HG02870 (cell line): ENCODE measurements at regions not wholly inside any gene's neighbourhood (a gene's known extent, or its start where the extent isn't known, plus 50 kb on each side); places are given as distances from the start of the nearest gene placed in this dataset.

Experiments used
- ATAC-seq: cut with Tn5 transposase; IDR thresholded peaks from one replicate; pipeline ENCODE4 v1.9.1; 2021; ENCODE audit warnings: mild to moderate bottlenecking, moderate library complexity; ENCODE audit not compliant: unreplicated experiment

DNA sequence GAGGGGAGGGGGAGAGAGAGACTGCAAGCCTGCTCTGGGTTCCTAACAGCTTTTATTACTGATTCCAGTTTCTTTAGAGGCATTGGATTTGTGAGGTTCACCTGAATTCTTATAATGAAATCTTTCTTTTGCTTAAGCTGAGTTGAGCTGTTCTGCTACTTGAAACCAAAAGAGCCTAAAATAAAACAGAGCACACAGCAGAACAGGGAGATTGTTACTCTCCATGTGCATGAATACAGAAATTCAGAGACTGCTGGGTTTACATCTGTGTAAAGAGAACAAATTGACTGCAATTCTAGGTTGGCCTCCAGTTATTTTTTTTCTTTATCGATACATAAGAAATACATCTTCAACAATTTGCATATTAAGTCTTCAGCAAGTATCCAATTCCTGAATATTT is 168.8 kb upstream of the NRIP1 start:
- peak; percentile 61 for ATAC-seq

DNA sequence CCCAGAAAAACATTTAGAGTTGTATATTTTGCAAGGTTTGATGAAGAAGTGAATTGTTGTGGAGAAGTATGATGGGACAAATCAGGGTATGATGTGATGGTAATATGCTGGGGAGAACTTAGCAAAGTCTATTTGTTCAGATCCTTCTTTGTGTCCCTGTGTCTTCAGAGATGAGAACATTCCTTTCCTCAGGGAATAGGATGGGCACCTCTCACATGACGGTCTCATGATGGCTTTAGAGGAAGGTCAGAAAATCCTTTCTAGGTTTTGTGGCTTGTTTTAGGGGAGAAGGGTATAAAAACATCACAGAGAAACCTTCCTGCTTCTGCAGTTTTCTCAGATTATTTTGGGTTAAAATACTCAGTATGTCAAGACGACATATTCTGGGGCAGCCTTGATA is 171.3 kb upstream of the NRIP1 start:
- ATAC-seq: no peak

DNA sequence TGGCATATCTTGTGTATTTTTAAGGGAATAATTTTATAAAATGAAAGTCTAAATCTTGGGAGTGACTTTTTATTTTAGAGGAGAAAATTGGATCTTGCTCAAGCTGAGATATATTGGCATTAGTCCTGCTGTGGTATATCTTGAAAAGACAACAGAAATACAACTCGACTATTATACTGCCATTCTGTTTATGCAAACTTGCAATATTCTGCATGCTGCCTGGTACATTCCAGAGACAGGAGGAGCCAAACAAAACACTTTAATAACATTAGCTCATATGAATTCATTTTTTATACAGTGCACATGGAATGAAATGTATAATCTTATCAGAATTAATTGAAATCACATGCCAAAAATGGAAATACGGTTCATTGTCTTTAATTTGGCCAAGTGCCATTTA is 176.0 kb upstream of the NRIP1 start:
- no peak for ATAC-seq

DNA sequence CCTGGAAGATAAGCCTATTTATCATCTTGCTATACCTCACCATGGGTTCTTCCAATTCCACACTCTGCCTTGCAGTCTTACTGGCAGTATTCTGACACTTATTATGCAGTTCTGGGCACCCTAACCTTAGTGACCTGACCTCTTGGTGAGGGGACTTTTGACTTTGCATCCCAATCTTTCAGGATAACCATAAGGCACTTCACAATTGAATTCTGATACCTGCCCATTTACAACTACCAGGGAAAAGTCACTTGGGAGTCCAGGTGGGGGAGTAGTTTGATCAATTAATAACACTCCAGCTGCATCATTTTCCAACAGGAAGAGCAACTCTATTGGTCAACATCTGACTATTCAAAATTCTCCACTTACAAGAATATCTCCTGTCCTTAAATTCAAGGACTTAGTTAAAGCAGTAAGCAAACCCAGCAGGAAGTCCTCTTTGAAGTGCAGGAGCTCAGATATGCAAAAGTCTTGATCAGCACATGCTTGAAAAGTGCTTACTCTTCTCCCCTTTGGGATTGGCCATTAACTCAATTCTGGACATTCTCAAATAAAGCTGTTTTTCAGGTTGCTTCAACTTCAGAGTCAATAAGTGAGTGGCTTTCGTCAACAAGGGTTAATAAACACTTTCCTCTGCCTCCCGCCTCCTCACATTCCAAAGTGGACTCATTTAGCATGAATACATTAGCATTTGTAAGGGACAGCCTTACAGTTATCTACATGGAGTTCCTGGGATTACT is 177.4 kb upstream of the NRIP1 start:
- ATAC-seq: no peak

DNA sequence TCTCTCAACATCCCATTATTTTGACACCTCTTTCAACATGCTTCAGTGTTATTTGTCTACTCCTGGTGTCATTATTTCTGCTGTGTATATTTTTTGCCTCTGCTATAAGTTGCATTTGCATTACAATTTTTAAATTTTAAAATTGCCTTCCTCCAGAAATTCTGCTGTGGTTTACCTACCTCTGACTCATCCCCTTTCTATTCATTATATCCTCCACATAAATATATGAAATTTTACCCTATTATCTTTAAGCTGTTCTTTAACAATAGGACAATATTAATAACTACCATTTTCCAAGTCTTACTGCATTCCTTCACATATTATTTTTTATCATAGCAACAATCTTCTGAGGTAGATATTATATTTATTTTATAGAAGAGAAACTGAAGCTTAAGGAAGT is 178.1 kb upstream of the NRIP1 start:
- no peak for ATAC-seq

DNA sequence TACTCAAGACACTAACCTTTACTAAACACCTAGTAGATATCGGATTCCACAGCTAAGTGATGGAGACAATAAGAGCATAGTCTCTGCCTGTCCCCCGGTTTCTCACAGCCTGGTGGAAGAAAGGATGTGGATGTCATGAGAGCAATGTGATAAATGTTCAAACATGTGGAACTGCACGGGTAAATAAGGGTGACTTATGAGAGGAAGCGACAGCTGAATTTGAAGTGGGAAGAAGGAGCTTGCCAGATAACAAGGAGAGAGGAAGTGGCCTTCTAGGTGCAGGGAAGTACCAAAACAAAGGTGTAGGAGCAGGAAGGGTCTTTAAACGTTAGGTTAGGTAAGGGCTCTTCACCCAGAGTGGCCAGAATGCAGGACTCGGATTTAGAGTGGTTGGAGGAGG is 178.6 kb upstream of the NRIP1 start:
- no peak for ATAC-seq

DNA sequence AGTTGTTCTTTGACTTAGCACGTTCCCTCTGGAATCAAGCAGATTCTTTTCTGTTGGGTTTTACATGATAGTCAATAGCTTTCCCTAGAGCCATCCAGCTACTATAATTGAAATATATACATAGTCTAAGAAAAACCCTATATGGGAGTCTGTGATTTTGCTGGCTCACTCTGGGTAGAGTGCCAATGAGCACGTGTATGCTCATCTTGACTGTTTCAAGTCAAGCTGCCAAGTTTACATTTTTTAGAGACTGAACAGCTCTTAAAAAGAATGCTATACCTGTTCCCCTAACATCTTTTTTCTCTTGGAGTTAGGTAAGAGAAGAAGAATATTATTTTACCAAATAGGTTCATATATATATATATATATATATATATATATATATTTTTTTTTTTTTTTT is 182.8 kb upstream of the NRIP1 start:
- ATAC-seq: no peak

DNA sequence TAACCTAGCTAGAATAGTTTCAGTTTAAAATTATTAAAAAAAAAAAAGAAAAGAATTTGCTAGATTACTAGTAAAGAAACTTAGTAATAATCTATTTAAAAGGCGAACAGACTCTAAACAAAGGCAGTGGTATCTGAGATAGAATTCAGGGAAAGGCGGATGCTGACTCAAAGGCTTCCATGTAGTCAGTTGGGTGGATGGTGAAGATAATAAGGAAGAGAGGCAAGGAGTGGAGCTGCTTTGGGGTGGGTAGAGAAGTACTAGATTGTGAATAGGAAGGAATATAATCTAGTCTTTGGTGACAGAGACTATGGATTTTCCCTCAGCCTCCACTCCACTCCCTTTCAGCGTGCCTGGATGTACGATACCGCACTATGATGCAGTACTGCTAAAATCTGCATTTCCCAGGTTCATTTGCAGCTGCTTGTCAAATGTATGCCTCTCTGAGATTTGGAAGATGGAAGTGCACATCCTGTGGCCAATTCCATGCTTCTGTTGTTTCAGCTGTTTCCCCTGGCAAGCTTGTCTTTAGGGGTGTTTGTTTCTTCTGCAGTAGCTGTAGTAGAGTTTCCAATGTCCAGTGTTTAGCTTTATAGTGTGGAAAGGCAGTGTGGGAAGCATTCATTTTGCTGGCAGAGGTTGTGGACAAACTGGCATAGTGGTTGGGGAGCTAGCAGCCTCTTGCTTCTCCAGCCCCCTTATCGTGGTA is 184.6 kb upstream of the NRIP1 start:
- no peak for ATAC-seq

DNA sequence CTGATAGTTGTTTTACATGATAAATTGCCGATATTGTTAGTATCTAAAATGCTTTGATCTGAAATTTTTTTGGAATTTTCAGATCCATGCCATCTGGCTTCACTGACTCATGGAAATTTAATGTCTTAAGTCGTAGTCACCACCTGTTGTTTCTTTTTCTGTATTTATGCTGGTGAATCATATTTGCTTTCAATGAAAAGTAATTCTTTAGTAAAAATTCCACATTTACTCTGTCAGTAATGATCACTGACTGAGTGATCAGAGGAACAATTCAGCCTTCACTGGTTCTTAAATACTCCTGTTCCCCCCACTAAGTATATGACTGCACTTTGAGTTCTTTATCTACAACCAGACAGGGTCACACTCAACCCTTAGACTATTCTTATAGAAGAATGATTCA is 185.6 kb upstream of the NRIP1 start:
- ATAC-seq: no peak

DNA sequence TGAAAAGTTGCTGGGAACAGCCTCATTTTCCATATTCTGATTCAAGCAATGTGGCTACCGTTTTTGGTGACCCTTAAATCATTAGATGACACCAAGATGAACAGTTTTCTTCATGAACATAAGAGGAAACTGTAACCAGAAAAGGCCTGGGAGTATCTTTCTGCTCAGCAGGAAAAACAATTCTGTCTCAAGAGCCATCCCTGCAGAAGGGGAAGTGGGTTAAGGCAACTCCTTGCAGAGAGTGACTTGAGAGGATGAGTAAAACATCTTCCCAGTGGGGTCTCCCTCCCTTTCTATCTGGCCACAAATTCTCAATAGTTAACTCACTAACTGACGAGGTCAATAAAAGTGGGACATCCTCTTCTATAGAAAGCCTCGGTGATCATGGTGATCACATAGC is 187.6 kb upstream of the NRIP1 start:
- no peak for ATAC-seq

DNA sequence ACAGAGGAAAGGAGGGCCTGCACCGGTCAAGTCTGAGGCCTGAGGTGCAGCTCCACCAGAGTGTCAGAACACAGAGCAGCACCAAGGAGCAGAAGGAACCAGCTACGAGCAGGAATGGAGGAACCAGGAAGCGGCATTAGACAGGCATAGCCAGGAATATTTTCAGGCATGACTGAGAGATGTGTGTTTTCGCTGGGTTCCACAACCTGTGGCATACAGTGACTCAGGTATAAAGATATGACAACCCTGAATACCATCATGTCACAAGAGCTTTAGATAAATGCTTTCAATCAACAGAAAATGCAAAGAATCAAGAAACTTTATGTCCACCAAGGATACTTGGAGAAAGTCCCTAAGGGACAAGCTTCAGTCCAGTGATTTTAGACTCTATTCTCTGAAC is 189.3 kb upstream of the NRIP1 start:
- no peak for ATAC-seq

DNA sequence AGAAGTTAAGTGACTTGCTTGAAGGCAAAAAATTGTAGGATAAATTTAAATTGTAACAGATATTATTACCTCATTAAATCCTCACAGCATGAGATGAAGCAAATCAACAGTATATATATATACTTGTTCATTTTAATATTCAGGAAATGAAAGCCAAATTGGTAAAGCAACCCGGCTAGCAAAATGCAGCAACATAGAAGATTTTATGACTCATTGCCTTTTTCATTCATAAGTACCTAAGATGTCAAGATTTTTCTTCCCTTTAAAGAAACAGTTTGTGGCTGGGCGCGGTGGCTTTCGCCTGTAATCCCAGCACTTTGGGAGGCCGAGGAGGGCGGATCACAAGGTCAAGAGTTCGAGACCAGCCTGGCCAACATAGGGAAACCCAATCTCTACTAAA is 190.5 kb upstream of the NRIP1 start:
- ATAC-seq: no peak

DNA sequence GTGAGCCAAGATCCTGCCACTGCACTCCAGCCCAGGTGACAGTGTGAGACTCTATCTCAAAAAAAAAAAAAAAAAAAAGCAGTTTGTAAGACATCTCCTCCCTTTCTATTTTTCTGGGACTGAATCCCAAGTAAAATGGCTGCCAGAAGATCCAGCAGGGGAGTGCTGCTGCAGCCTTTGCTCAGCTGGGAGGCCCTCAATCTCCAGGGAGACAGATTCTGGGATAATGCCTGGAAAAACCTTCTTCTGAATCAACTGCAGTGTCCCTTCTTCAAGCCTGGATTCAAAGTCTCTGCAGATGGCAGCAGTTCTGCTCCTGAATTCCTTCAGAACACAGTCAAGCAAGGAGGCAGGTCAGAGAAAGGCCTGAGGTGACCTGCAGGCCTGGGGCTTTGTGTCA is 191.0 kb upstream of the NRIP1 start:
- no peak for ATAC-seq

DNA sequence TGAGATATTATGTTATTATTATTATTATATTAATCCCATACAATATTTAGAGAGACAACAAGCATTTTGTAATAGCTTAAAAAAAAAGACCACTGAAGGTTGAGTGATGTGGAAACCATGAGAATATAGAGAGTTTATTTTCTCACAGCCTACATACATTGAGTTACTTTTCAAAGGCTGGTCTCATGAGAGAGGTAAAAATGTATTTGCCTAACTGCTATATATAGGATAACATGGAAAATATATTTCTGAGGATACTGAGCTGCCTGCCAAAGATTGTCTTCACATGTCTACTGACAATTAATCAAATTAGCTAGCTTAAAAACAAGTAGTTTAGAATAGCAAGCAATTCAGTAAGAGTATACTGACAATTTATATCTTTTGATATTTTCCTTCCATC is 192.2 kb upstream of the NRIP1 start:
- ATAC-seq: no peak

DNA sequence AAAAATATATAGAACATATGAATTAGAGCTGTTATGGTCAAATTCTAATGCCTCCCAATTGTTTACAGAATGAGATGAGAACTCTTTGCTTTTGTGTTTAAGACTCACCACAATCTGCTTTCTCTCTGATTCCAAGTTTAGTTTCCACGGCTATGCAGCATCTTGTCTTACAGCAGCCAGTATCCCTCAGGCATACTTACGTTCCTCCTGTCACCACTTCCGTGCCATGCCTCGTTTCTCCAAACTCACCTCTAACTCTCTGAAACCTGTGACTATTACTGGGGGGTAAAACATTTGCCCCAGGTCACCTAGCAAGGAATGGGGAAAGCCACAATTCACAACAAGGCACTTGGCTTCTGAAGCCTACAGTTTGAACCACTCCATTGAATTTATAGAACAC is 192.8 kb upstream of the NRIP1 start:
- no peak for ATAC-seq

DNA sequence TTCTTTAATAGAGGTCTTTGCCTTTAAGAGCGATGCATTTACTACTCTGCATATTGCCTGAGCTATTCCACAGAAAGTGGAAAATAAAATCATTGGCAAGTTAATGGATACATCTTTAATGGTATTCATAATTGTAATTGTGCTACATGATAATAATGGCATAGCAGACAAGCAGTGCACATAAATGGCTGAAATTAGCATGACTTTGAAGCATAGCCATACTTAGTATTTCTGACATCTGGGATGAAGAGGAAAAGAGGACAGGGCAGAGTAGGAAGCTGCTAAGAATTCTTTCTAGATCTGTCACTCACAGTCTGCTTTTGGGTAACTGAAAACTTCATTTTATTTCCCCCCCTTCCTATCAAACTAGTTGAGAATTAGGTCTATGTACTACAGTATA is 195.0 kb upstream of the NRIP1 start:
- no peak for ATAC-seq

DNA sequence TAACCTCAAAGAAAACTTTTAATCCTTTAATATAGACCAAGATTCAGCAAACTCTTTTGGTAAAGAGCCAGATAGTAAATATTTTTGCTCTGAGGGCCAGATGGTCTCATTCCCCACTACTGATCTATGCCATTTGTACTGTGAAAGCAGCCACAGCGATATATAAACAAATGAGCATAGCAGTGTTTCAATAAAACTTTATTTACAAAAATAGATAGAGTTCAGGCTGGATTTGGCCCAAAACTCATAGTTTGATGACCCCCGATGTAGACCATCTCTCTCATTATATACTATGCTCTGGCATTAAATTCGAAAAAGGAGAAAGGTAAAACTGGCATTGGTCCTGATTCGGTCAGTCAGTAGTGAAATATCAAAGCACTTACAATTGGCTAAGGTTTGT is 195.8 kb upstream of the NRIP1 start:
- no peak for ATAC-seq

DNA sequence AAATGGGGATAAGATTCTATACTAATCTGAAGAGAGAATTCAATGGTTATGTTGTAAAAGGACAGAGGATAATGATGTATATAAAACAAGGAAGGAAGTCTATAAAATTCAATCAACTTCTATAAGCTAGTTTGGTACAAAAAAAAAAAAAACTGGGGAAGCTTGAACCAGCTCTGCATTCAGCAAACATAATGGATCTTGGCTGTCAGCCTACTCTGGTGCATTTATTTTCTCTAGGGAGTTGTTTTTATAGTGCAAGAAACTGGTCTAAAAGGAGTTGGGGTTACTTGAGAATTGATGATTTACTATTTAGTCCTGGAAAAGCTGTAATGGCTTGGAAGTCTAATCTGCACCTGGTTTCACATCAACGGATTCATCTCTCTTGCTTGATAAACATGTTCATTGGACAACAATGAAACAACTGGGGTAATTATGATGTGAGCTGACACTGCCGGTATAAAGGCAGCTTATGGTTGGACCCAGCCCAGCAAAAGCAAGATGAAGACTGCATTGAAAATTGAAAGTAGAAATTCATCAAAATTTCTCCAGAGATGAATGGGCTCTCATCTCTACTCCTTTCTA is 199.4 kb upstream of the NRIP1 start:
- no peak for ATAC-seq

DNA sequence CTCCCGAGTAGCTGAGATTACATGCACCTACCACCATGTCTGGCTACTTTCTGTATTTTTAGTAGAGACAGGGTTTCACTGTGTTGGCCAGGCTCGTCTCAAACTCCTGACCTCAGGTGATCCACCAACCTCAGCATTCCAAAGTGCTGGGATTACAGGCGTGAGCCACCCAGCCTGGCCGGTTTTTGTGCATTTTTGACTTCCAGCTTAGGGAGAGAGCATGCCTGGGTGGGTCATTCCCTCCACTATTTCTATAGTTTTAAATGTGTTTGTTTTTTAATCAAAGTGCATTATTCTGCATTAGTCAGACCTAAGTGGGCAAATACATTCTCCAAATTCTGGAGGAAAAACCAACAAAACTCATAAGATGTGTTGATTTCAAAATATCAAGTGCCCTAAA is 207.4 kb upstream of the NRIP1 start:
- no peak for ATAC-seq

DNA sequence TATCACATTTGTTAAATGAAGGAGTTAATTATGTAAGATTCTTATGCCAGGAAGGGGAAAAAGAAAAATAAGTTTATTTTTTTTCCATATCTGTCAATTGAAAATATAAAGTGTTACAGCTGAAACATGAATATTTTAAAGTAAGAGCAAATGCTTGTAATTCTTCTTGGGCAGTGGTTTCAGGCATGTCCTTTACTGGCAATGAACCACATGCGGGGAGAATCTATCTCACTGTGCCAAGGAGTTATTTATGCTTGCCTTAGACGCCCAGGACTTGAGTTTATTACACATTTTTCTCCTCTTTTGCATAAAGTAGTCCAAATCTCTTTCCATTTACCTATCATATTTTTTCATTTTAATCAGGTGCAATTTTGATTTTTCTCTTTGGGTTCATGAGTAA is 207.8 kb upstream of the NRIP1 start:
- ATAC-seq: no peak

DNA sequence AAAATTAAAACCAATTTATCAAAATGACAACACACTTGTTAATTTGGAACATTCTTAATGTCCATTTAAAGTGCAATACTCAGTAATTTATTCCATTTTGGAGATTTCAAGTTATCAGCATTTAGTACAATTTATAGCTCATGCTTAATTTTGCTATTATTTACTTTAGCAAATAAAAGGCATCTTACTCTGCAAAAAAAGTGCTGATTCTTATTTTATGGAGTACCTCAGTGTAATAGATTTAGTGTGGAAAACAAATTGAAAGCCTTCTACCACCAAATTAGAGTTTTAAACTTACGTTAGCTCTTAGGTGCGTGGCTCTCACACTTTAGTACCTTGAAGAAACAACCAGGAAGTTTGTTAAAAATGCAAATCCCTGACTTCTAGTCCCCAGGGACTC is 208.4 kb upstream of the NRIP1 start:
- ATAC-seq: no peak

DNA sequence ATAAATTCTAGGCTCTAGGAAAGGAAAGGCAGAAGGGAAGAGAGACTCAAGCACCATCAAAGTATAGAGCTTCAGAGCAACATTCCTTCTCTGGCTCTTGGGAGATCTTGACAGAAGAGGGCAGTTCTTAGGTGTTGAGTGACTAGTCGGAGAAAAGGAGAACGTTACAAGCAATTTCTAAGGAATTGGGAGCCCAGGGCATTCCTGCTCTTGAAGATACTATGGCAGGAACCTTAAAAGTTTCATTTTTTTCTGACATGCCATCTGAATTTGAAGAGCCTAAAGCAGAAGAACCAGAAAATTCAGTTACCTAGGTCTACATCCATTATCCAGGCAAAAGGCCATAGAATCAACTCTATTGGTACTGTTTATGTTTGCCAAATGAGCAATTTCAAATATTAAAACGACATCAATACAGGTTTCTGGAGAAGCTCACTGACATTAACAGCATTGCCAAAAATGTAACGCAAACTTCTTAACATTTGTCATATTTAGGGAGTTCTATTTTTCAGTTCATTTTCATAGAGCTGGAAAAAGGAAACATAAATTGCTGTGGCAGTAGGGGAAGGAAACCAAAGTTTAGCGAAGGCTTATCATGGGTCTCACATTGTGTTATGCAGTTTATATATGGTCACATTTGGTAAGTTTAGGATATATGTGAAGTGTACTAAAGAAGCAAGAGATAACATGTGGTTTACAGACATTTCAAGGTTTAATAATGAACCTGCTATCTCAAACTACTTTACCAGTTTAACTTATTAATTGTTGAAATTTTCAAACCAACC is 210.1 kb upstream of the NRIP1 start:
- ATAC-seq: no peak
